Activated T-cell treated with anti-CD3 and anti-CD28 coated beads, Interleukin-2, amount 50 U/mL, for 48 hours (primary cell): ENCODE measurements at regions not wholly inside any gene's neighbourhood (a gene's known extent, or its start where the extent isn't known, plus 50 kb on each side); places are given as distances from the start of the nearest gene placed in this dataset.
"Not testable (repeated sequence)": the region's sequence is repeated elsewhere in the genome, so short reads cannot be mapped to it uniquely, and the experiment has no call there.

ENCODE experiments used
- DNase-seq, 2 experiments: peaks; one replicate each; pipeline ENCODE4 v3.0.0-alpha.2; 2020

DNA sequence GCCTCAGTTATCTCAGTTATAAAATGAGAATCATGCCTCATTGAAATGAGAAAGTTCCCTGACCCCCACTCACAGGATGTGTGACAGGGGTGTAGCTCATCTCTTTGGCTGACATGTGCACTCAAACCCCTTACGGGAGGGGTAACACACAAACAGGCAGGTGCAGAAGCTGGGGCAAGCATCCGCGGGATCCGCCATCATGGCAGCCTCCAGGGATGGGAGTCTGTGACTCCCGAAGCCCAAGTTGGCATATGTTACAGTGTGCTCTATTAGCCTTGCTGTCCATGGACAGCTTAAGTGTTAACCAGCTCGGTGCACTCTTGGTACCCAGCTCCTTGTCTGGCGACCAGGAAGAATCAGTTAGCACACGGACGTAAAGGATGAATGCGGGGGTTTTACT, 822.7 kb upstream of the SEMA6D start:
- no peak for DNase-seq

DNA sequence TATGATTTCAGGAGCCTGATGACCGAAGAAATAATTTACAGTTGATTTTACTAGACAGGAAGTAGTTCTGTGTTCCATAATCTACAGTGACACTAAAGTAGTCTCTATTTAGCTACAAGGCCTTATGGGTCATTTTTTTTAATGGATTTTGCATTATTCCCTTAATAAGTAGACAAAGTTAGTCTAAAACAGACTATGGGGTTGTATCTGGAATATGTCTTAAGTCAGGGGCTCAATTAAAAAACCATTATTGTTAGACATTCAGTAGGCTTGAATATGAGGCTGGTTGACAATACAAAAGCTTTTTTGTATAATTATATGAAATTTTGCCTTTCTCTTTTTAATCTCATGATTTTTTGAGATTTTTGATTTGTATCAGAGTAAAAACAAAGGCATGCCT, 820.0 kb upstream of the SEMA6D start:
- DNase-seq = no peak

DNA sequence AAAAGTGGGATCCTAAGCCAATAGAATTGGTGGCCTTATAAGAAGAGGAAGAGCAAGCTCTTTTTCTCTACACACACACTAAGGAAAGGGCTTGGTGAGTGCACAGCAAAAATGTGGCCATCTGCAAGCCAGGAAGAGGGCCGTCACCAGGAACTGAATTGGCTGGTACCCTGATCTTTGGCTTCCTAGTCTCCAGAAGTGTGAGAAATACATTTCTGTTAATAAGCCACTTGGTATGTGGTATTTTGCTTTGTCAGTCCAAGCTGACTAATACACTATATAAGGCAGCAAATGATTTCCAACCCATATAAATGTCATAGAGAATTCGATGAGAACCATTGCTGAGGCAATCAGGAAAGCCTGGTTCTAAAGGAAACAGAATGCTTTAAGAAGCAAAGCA, 816.3 kb upstream of the SEMA6D start:
- DNase-seq = no peak

DNA sequence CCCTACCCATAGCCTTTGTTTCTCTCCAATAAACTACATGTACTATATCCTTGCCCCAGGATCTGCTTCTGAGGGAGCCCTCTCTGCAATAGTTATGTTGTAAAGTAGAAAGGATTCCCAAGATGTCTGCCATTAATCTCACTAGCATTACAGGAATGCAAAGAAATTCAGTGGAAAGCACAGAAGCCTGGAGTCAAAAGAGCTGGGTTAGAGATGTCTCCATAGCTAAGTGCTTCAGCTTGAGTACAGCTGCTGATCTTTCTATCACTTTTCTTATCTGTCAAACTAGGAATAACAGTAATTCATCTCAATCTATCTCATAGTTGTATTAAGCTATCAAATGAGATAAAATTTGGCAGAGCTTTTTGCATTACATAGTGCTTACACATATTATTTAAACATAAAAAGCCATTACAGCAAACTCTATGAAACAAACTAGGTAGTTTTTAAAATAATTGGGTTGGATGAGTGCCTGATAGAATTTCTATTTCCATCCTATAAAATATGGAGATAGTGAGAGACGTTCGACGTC, 799.5 kb upstream of the SEMA6D start:
- DNase-seq = no peak

DNA sequence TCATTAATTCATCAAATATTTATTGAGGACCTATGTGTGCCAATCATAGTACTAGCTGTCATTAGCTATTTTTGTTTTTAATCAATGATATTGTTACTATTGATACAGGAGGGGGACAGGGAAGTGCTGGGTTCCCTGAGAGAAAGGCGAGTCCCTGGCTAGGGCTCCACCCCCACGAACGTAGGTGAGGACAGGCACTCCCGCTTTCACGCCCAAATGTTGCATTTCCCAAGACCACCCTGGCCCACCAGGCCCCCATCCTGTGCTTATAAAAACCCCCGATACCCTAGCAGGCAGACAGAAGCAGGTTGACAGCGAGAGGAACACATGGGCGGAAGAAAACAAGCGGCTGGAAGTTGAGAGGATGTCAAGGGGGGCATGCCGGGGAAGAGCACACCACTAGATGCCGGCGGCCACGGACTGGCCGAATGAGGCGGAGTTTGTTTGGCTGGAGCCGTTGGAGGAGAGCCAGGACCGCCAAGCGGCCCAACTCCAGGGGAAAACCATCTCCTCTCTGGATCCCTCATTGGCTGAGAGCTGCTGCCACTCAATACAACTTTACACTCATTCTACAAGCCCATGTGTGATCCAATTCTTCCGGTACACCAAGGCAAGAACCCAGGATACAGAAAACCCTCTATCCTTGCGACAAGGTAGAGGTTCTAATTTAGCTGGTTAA, 798.7 kb upstream of the SEMA6D start:
- DNase-seq = no peak

DNA sequence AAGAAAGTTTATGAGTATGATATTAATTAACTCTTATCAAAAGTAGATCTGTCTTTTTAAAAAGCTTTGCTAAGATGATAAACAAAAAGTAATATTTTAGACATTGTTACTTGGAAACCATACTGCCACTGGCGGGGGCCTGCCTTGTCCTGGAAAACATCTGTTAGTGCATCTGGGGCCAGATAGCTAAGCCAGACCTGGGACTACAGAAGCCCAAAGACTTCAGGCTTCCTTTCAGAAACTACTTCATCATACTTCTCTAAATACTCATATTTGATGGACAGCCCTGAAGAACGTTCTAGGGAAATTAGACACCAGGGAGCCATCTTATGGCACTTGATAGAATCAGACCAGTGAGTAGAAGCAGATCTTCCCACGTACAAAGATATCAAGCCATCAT, 795.4 kb upstream of the SEMA6D start:
- DNase-seq = no peak

DNA sequence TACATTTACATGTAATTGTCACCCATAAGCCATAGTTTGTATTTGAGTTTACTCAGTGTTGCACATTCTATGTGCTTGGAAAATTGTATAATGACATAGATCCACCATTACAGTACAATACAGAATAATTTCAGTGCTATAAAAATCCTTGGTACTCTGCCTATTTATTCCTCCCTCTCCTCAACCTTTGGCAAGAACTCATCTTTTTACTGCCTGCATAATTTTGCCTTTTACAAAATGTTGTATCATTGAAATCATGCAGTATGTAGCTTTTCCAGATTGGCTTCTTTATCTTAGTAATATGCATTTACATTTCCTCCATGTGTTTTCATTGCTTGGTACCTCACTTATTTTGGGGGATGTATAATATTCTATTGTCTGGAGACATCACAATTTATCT, 786.9 kb upstream of the SEMA6D start:
- no peak for DNase-seq

DNA sequence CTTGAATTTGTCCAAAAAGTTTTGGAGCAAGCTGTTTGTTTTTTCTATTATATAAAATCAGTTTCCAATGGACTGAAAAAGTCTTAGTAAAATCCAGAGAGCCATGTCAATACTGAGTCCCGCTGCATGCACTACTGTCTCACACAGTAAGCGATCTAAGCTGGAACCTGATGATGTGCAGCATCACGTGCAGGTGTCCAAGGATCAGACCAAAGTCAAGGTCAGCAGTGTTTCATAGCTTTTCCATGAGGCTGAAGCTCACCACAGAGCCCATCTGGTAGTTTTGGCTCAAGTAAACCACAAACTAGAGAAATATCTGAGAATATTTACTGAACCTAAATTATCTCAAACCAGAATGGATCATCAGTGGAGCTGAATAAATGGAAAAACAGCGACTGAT, 784.0 kb upstream of the SEMA6D start:
- no peak for DNase-seq

DNA sequence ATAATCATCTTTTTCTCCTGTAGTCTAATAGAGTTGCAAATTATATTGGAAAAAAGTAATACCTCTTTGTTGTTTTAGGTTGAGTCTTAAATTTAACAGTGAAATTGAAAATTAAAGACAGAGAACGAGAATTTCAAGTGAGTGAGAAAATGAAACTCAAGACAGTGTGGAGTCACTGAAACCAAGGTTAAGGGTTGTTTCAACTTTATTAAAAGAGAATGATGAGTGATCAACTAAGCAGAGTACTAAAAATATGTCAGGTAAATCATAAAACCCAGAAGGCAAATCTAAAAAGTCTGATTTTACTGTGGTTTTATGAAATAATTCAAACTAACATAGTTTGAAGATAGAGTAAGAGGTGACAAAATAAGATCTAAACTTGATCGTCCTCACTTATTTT, 782.5 kb upstream of the SEMA6D start:
- no peak for DNase-seq

DNA sequence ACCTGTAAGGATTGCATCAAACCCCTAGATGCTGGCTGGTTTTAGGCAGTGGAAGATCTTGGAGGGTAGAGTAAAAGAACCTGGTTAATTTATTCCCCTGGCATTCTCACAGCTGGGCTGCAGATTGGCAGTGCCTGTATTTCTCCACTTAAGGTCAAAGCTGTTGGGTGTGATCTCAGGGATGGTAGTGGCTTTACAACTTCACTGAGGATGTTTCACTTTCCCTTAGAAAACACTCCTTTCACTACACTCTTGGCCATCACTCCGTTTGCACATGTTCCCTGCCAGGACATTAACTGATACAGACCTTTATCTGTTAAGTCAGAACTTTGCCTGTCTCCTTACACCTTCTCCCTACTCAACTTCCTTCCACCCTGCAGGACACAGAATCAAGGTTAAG, 779.1 kb upstream of the SEMA6D start:
- DNase-seq = no peak

DNA sequence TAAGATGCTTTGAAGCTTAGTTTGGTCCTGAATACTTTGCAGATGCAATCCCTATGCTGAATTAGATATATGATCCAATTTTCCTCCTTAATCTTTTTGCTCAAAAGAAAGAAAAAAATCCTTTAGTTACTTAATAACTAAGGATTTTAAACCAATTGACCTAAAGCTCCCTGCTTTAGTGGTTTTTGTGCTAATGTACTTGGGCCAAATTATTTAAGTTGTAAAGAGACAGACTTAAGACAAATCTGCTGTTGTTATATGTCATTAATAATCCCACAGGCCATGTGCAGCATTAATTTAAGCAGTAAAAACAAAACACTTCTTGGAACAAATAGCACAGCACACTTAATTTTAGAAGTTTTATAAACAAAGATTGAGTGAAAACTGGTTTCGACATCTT, 776.1 kb upstream of the SEMA6D start:
- no peak for DNase-seq

DNA sequence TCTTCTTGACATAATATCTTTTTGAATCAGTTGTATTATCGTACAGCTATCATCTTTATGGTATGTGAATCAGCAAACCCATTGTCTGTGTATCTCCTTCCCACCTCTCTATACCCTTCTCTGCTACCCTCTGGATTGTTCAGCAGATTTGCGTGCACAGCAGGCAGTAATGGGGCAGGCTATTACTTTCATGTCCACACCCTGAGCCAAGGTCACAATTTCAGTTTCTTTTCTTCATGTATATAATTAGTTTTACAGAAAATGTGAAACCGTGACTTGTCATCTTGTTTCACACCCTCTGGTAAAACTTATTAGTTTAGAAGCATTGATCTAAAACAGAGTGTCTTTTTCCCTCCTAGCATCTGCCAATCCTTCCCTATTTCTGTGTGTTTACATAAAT, 770.4 kb upstream of the SEMA6D start:
- no peak for DNase-seq

DNA sequence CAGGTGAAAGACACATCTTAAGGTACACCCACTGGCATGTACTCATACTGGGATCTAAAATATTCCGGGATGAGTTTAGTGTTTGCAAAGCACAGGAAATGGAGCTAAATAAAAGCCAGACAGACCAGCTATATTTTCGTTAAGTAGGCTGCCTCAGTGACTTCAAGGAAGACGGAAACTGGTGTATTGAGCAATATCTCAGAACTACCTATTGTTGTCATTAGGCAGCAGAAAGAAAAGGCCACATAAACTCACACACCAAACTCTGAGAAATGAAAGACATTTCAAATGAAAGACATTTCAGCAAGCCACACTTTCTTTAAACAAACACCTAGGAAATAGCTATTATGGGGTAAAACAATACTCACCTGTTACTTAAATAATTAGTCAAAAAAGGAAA, 761.7 kb upstream of the SEMA6D start:
- DNase-seq = no peak

DNA sequence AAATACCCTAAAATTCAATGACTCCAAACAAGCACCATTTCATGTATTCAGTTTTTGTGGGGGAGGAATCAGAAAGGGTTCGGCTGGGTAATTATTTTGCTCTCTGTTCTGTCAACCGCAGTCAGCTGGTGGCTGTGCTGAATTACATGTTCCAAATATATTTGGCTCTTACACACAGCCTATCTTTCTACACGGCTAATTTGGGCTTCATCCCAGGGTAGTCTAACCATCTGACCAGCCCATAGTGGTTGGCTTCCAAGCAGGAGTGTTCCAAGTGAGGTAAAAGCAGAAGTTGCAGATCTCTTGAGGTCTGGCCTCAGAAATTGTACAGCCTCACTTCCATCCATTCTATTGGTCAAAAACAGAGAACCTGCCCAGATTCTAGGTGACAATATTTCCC, 760.8 kb upstream of the SEMA6D start:
- no peak for DNase-seq

DNA sequence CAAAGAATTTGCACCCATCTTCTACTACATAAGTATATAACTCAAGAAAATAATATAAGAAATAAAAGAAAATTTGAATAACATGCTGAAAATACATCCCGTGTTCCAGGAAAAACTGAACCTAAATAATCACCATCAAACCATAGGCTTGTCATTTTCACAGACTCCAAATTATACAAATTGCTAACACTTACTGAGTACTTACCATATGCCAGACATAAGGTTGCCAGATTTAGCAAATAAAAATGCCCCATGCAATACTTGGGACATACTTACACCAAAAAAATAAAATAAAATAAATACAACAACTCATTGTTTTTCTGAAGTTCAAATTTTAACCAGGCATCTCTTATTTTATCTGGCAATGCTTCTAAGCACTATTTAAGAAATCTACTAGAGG, 760.4 kb upstream of the SEMA6D start:
- DNase-seq = no peak

DNA sequence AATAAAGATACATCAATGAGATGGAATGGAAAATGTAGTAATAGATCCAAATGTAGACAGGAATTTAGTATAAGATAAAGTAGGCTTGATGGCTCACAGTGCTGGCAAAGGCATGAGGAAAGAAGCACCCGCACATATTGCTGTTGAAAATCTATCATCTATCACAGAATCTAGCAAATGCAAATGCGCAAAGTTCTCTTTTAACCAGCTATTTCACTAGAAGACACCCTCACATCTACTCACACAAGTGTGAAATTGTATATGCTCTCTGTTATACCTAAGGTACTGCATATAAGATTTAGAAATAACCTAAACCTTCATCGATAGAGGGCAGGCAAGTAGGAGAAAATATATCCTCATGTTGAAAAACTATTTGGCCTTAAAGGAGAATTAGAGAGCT, 756.7 kb upstream of the SEMA6D start:
- DNase-seq = no peak

DNA sequence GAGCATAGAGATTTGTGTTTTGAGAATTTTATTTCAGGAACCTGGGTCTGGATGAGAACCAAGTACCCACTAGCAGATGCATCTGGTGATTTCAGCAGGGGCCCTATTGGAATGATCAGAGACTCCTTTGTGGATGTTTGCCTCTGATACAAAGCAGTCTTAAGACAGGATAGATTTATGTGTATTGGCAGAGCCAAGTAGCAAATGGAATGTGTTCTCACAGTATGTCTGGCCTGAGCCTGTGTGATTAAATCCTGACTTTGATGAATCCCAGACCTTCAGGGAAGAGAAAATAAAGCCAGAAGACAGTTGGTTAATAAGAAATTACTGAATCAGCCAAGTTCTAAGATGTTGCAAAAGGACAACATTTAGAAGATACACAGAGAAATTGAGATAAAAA, 755.5 kb upstream of the SEMA6D start:
- DNase-seq = no peak

DNA sequence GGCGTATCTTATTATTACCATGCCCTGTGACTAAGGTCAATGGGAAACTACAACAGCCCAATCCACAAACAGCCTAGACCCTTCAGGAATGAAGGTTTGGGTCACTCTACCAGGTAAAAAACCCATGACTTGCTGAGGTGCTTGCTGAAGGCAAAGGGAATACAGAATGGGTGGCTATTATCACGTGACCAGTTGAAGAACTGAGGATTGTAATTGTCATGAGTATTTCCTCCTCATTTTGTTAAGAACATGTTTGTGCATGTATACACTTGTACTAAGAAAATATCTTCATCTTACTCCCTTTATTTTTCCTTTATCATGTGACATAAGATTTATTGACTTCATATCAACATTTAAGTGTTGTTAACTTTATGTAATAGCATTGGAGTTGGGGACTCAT, 729.2 kb upstream of the SEMA6D start:
- DNase-seq = not testable (repeated sequence)

DNA sequence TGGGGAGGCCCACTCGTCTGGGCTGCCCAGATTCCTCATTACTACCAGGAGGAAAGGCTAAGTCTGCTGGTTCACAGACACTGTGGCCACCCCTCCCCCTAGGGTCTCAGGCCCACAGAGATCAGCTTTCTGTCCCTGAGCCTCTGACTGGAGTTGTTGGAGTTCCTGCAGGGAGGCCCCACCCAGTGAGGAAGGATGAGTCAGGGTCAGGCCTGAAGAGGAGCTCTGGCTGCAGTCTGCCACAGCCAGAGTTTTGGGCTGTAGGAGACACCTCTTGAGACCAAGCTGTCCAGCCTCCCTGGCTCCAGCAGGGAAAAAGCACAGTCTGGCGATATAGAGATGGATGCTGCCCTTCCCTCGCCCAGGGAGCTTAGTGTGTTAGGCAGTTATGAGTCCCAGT, 720.9 kb upstream of the SEMA6D start:
- DNase-seq = no peak

DNA sequence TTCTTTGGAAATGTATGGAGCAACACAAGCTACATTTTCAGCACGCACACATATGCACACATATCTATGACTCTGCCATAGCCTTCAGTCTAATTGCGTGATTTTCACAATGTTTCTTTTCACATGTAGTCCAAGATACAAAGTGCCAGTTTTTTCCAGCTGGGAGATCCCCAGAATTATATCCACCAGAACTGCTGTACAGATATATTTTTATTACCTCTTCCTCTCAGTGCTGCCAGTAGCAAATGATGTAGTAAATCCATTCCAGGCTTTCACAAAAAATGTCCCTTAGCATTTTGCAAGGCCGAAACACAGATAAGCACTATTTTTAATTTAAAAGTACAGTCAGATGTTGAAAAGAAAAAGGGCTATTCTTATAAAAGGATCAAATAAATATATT, 719.8 kb upstream of the SEMA6D start:
- no peak for DNase-seq

DNA sequence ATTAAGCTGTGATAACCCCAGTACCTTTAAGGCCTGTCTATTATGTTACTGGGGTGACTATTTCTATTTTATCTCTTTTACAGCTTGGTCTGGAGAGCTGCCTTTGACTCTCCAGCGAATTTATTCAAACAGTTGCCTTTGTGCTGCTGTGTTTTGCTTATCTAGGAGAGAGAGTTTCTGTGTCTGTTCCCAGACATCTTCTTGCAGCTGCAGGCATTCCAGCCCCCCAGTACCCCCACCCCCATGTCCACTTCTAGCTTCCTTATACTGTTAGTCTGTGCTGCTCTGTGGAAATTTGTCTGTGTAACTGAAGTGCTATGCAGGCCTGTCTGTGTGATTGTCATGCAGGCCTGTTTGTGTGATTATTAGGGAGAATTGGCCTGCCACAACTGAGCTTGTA, 713.7 kb upstream of the SEMA6D start:
- no peak for DNase-seq

DNA sequence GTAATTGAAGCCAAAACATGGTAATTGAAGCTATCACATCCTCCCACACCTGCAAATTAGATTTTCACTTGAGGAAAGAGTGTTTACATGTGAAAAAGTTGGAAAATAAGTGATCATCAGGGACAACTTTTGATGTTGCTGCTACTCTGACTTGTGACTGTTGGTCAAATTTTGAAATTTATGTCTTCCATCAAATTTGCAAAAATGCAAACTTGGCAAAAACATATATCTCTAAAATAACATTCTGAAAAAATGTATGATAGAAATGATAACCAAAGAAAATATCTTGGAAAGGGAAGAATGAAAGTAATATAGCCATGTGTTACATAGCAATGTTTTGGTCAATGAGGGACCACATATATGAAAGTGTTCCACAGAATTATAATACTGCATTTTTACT, 703.9 kb upstream of the SEMA6D start:
- no peak for DNase-seq

DNA sequence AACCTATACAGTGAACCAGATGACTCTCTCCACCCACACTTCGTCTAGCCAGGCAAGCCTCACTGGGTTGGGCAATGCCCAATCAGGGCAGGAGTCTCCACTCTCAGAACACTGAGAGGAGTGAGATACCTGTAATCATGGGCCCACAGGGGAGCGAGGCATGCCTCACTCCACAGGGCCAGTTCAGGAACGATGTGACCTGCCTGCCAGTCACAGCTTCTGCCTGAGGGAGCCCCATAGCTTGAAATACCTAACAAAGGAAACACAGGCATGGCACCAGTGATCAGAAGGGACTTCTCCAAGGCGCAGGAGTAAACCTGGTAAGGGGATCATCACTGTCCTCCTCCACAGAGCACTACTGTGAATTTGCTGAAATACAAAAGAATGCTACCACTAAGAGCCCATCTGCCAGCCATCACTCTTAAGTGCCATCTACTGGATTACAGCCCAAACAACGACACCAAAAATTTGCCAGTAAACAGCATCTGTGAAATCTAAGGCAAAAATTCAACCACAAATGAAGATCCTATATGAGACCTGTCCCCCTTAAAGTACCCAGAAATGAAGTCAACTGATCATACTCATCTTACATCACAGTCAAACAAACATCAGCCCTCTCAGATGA, 689.9 kb upstream of the SEMA6D start:
- no peak for DNase-seq

DNA sequence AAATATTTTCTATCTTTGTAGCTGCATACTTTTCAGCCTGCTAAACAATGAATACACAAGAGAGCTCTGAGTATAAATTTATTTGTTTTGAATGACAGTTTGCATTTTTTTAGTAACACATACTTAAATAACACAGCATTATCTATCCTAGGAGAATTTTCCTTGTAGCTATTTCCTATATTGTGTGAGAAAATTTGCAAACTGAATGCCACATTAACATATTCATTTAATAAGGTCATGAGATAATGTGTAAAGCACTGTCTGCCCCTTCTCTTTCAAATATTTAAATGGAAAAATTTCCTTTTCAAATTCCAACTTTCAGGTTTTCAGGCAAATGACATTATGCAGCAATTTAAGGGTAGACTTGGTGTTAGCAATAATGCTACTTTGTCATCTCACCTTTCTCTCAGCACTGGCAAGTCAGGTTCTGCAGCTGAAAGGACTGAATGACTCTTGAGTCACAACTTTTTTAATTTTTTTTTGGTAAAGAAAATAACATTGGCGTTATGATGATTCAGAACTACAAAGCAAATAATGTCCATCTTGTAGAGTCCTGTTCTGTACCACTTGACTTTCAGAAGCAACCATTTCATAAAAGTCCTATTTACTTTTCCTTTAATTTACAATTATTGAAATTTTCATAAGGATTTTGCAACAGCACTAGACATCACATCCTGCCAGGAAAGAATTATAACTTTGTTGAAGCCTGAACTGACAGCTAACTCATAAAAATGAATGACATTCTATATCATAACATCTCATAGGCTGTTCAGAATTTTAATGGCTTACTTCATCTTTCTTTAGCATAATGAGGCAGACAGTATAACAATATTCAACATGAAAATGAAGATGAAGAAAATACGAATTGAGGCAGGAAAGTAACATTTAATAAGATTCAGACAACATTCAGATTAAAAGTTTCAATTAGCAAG, 681.6 kb upstream of the SEMA6D start:
- DNase-seq = no peak
